22Rv1 (cell line): ENCODE measurements at regions not wholly inside any gene's neighbourhood (a gene's known extent, or its start where the extent isn't known, plus 50 kb on each side); places are given as distances from the start of the nearest gene placed in this dataset.

Experiments
- ZFX ChIP-seq: fragments of 450-650 bp; IDR thresholded peaks from 2 replicates; pipeline ENCODE4 v1.6.1; 2017; ENCODE audit warnings: antibody characterized with exemption, borderline replicate concordance
- TF ChIP-seq, protein P1 (sequence below): fragments of 450-650 bp; IDR thresholded peaks from 2 replicates; pipeline ENCODE4 v1.5.1; 2017; ENCODE audit warnings: mild to moderate bottlenecking

DNA sequence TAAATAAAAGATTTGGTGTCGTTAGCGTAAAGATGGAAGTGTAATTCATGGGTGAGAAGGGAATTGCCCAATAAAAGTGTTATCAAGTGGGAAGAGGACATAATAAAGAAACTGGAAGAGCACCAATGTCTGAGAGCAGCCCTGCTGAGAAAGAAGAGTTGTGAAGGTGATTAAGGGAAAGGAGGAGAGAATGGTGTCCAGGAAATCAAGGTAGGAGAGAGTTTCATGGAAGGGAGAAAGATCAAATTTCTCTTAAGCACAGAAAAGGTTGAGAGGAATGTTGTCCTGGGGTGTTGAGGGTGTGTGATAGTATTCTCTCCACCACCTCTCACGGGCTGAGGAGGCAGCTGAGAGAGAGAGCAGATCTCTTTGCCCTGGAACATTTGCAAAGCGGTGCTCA lies 339.7 kb downstream of the SATB1 start:
- TF ChIP-seq, protein P1, sequence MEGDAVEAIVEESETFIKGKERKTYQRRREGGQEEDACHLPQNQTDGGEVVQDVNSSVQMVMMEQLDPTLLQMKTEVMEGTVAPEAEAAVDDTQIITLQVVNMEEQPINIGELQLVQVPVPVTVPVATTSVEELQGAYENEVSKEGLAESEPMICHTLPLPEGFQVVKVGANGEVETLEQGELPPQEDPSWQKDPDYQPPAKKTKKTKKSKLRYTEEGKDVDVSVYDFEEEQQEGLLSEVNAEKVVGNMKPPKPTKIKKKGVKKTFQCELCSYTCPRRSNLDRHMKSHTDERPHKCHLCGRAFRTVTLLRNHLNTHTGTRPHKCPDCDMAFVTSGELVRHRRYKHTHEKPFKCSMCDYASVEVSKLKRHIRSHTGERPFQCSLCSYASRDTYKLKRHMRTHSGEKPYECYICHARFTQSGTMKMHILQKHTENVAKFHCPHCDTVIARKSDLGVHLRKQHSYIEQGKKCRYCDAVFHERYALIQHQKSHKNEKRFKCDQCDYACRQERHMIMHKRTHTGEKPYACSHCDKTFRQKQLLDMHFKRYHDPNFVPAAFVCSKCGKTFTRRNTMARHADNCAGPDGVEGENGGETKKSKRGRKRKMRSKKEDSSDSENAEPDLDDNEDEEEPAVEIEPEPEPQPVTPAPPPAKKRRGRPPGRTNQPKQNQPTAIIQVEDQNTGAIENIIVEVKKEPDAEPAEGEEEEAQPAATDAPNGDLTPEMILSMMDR: no peak
- no peak for TF ChIP-seq ZFX
